H1 (cell line): ENCODE measurements at regions not wholly inside any gene's neighbourhood (a gene's known extent, or its start where the extent isn't known, plus 50 kb on each side); places are given as distances from the start of the nearest gene placed in this dataset.

ENCODE experiments used
- CTCF ChIA-PET: fragments of 300-600 bp; sonication (Branson Sonifier 250); formaldehyde crosslinking; loops from one replicate; lab custom pipeline; 2021; ENCODE audit not compliant: partially characterized antibody; lab: Charles Lee
- POLR2A ChIA-PET: fragments of 300-600 bp; sonication (Branson Sonifier 250); formaldehyde crosslinking; loops from one replicate; lab custom pipeline; 2021; ENCODE audit warnings: inconsistent platforms; ENCODE audit not compliant: partially characterized antibody; lab: Charles Lee
- DNase-seq, 2 experiments: peaks; one replicate each; pipeline versions ENCODE4 v3.0.0 to v3.0.0-alpha.2; 2010 to 2022; ENCODE audit warnings: low spot score in 2 of 2, low read depth in 1 of 2, mixed read lengths in 1 of 2
- FAIRE-seq: peaks from 2 replicates; lab custom pipeline; 2011; peaks lifted over from hg19 to GRCh38; lab: Jason Lieb, UNC
- H2AFZ ChIP-seq: 2 replicates; pipeline ENCODE4 v1.8.1; 2012; ENCODE audit warnings: low read length, inconsistent platforms
- H2AK5ac ChIP-seq: 2 replicates; pipeline ENCODE4 v1.6.1; 2013; ENCODE audit warnings: low read depth, low read length
- H2BK120ac ChIP-seq: replicated peaks from 2 replicates; pipeline ENCODE3; 2013; ENCODE audit warnings: low read depth, low read length, inconsistent platforms
- H2BK12ac ChIP-seq: 2 replicates; pipeline ENCODE4 v1.6.1; 2013; ENCODE audit warnings: low read depth, low read length
- H2BK15ac ChIP-seq: 2 replicates; pipeline ENCODE4 v1.6.1; 2013; ENCODE audit warnings: low read length
- H2BK20ac ChIP-seq: 2 replicates; pipeline ENCODE4 v1.6.1; 2013; ENCODE audit warnings: low read length
- H2BK5ac ChIP-seq: 2 replicates; pipeline ENCODE4 v1.6.1; 2013; ENCODE audit warnings: low read depth, low read length
- H3K14ac ChIP-seq: 2 replicates; pipeline ENCODE4 v1.6.1; 2013; ENCODE audit warnings: inconsistent platforms; ENCODE audit not compliant: insufficient read length
- H3K18ac ChIP-seq: 2 replicates; pipeline ENCODE4 v1.6.1; 2013; ENCODE audit warnings: low read length; ENCODE audit errors: extremely low read depth
- H3K23ac ChIP-seq: 2 replicates; pipeline ENCODE4 v1.6.1; 2013; ENCODE audit warnings: inconsistent platforms; ENCODE audit not compliant: insufficient read length
- H3K23me2 ChIP-seq: 2 replicates; pipeline ENCODE4 v1.6.1; 2013; ENCODE audit warnings: low read depth, low read length
- H3K27ac ChIP-seq: 2 replicates; pipeline ENCODE4 v1.6.1; 2011; ENCODE audit warnings: low read depth, low read length, inconsistent platforms
- H3K27me3 ChIP-seq, 4 experiments: replicated peaks in 1 of 4; 1 replicate in 1 of 4; 2 replicates in 3 of 4; pipeline versions ENCODE4 v1.6.1 to v1.8.1; 2011 to 2013; ENCODE audit warnings: low read length in 3 of 4, mild to moderate bottlenecking in 3 of 4, inconsistent platforms in 2 of 4, mixed read lengths in 2 of 4, moderate library complexity in 1 of 4; ENCODE audit not compliant: control insufficient read depth in 3 of 4, insufficient read depth in 3 of 4; ENCODE audit errors: extremely low read depth in 1 of 4
- H3K36me3 ChIP-seq, 4 experiments: 2 replicates each; pipeline versions ENCODE4 v1.6.1 to v1.8.1; 2011 to 2013; ENCODE audit warnings: mild to moderate bottlenecking in 4 of 4, low read length in 3 of 4, moderate library complexity in 2 of 4, control low read depth in 1 of 4, inconsistent platforms in 1 of 4; ENCODE audit not compliant: insufficient read depth in 4 of 4, control insufficient read depth in 2 of 4
- H3K4ac ChIP-seq: replicated peaks from 2 replicates; pipeline ENCODE3; 2013; ENCODE audit warnings: low read length, low read depth, mixed read lengths, inconsistent platforms; ENCODE audit not compliant: insufficient read length
- H3K4me1 ChIP-seq, 4 experiments: replicated peaks in 1 of 4; 1 replicate in 1 of 4; 2 replicates in 3 of 4; pipeline versions ENCODE4 v1.6.1 to v1.8.1; 2011 to 2013; ENCODE audit warnings: low read length in 3 of 4, inconsistent platforms in 2 of 4, mixed read lengths in 1 of 4; ENCODE audit not compliant: insufficient read depth in 4 of 4, control insufficient read depth in 3 of 4
- H3K4me2 ChIP-seq, 2 experiments: 2 replicates each; pipeline versions ENCODE4 v1.6.1 to v1.8.1; 2011 to 2013; ENCODE audit warnings: low read depth in 2 of 2, low read length in 2 of 2, control low read depth in 1 of 2, inconsistent platforms in 1 of 2, mild to moderate bottlenecking in 1 of 2; ENCODE audit not compliant: insufficient read depth in 1 of 2
- H3K4me3 ChIP-seq, 4 experiments: fragments of 200-600, 300-600 bp in 1 of 4; sonication (generic), shearing (Covaris generic), sonication (Bioruptor Twin) in 1 of 4; 2 replicates each; pipeline versions ENCODE4 v1.5.1 to v1.8.1; 2011 to 2016; ENCODE audit warnings: low read length in 4 of 4, low read depth in 3 of 4, control low read depth in 2 of 4, inconsistent platforms in 2 of 4, mild to moderate bottlenecking in 2 of 4, mixed read lengths in 1 of 4, moderate library complexity in 1 of 4; ENCODE audit not compliant: insufficient read depth in 2 of 4; ENCODE audit errors: extremely low read depth in 1 of 4
- H3K56ac ChIP-seq: replicated peaks from 2 replicates; pipeline ENCODE3; 2013; ENCODE audit warnings: low read depth, mild to moderate bottlenecking, mixed read lengths, low read length, inconsistent platforms; ENCODE audit not compliant: insufficient read length
- H3K79me1 ChIP-seq: 2 replicates; pipeline ENCODE4 v1.6.1; 2013; ENCODE audit warnings: low read depth, low read length, control low read depth
- H3K79me2 ChIP-seq, 2 experiments: 2 replicates each; pipeline versions ENCODE4 v1.6.1 to v1.8.1; 2012 to 2013; ENCODE audit warnings: low read length in 2 of 2, mild to moderate bottlenecking in 2 of 2, inconsistent platforms in 1 of 2; ENCODE audit not compliant: insufficient read depth in 2 of 2, control insufficient read depth in 1 of 2
- H3K9ac ChIP-seq, 4 experiments: replicated peaks in 1 of 4; 1 replicate in 1 of 4; 2 replicates in 3 of 4; pipeline versions ENCODE4 v1.6.1 to v1.8.1; 2011 to 2013; ENCODE audit warnings: low read depth in 3 of 4, low read length in 3 of 4, control low read depth in 2 of 4, mild to moderate bottlenecking in 2 of 4, moderate library complexity in 2 of 4, inconsistent platforms in 1 of 4; ENCODE audit errors: extremely low read depth in 1 of 4
- H3K9me3 ChIP-seq, 2 experiments: 2 replicates each; pipeline versions ENCODE4 v1.6.1 to v1.8.1; 2012 to 2013; ENCODE audit warnings: mild to moderate bottlenecking in 2 of 2, moderate library complexity in 2 of 2, control low read depth in 1 of 2, inconsistent platforms in 1 of 2, low read depth in 1 of 2, low read length in 1 of 2, mixed read lengths in 1 of 2; ENCODE audit not compliant: insufficient read depth in 2 of 2
- H4K20me1 ChIP-seq, 2 experiments: replicated peaks in 1 of 2; 2 replicates each; pipeline versions ENCODE3 to v1.8.1; 2011 to 2013; ENCODE audit warnings: inconsistent platforms in 2 of 2, low read length in 2 of 2, mild to moderate bottlenecking in 1 of 2; ENCODE audit not compliant: insufficient read depth in 2 of 2, control insufficient read depth in 1 of 2
- H4K5ac ChIP-seq: 2 replicates; pipeline ENCODE4 v1.6.1; 2013; ENCODE audit warnings: low read length, low read depth, mixed read lengths, inconsistent platforms; ENCODE audit not compliant: insufficient read length
- H4K8ac ChIP-seq: 2 replicates; pipeline ENCODE4 v1.8.0; 2013; ENCODE audit warnings: mild to moderate bottlenecking, moderate library complexity, low read length, inconsistent platforms; ENCODE audit not compliant: insufficient read depth; ENCODE audit errors: extremely low read depth
- H4K91ac ChIP-seq: replicated peaks from 2 replicates; pipeline ENCODE3; 2013; ENCODE audit warnings: low read length, mixed read lengths, inconsistent platforms; ENCODE audit not compliant: insufficient read length
- CTBP2 ChIP-seq: IDR thresholded peaks from 2 replicates; pipeline ENCODE4 v1.7.0; 2011; ENCODE audit warnings: borderline replicate concordance, mild to moderate bottlenecking, moderate library complexity, mixed read lengths, low read length; ENCODE audit not compliant: insufficient read depth, insufficient read length
- JUND ChIP-seq: IDR thresholded peaks from 2 replicates; pipeline ENCODE4 v1.6.1; 2011; ENCODE audit warnings: mild to moderate bottlenecking, improper control_type of control experiment, low read length
- KDM4A ChIP-seq: IDR thresholded peaks from one replicate; pipeline ENCODE4 v1.7.1; 2012; ENCODE audit warnings: low read depth, mild to moderate bottlenecking, moderate library complexity, low read length, inconsistent platforms; ENCODE audit not compliant: severe bottlenecking
- NANOG ChIP-seq: IDR thresholded peaks from 2 replicates; pipeline ENCODE4 v1.6.1; 2011; ENCODE audit warnings: low read length, low read depth, mild to moderate bottlenecking, inconsistent platforms; ENCODE audit not compliant: insufficient read depth, poor library complexity, severe bottlenecking
- POLR2A ChIP-seq, 2 experiments: IDR thresholded peaks; 1 replicate in 1 of 2; 2 replicates in 1 of 2; pipeline ENCODE4 v1.6.1; 2011; ENCODE audit warnings: low read depth in 2 of 2, low read length in 2 of 2, mild to moderate bottlenecking in 2 of 2; ENCODE audit errors: control extremely low read depth in 1 of 2
- SP1 ChIP-seq: IDR thresholded peaks from 2 replicates; pipeline ENCODE4 v1.6.1; 2011; ENCODE audit warnings: low read depth, low read length
- SRF ChIP-seq: IDR thresholded peaks from 2 replicates; pipeline ENCODE4 v1.6.1; 2011; ENCODE audit warnings: mild to moderate bottlenecking, low read depth, low read length, moderate library complexity
- SUZ12 ChIP-seq: fragments of 200-600 bp; sonication (generic); IDR thresholded peaks from 2 replicates; pipeline ENCODE4 v1.6.1; 2012; ENCODE audit warnings: mild to moderate bottlenecking, inconsistent platforms, low read length, moderate library complexity, mixed read lengths
- TAF1 ChIP-seq: IDR thresholded peaks from 2 replicates; pipeline ENCODE4 v1.6.1; 2011; ENCODE audit warnings: mild to moderate bottlenecking, low read depth, low read length
- TAF7 ChIP-seq: optimal IDR thresholded peaks from 2 replicates; pipeline ENCODE3; 2011; ENCODE audit warnings: low read depth, mild to moderate bottlenecking, inconsistent platforms, low read length, moderate library complexity, borderline replicate concordance
- TEAD4 ChIP-seq: IDR thresholded peaks from 2 replicates; pipeline ENCODE4 v1.6.1; 2012; ENCODE audit warnings: low read depth, low read length, inconsistent platforms, mixed read lengths
- ZNF274 ChIP-seq: IDR thresholded peaks from 2 replicates; pipeline ENCODE4 v1.7.0; 2012; ENCODE audit warnings: low read length, borderline replicate concordance; ENCODE audit errors: extremely low read depth
- WGBS, 2 experiments: shearing (Covaris generic) in 1 of 2; methylation state at CpG; one replicate each; pipeline versions ENCODE4 v1.1.6 to v1.1.7; 2013 to 2015; ENCODE audit warnings: low lambda C conversion rate in 2 of 2, mixed read lengths in 2 of 2, inconsistent platforms in 1 of 2, low coverage in 1 of 2, missing lambda C conversion rate in 1 of 2; ENCODE audit not compliant: insufficient replicate concordance in 2 of 2, insufficient coverage in 1 of 2, insufficient read length in 1 of 2; ENCODE audit errors: extremely low coverage in 1 of 2, missing lambda C conversion rate in 1 of 2; 5-methylcytosine and 5-hydroxymethylcytosine counted together
- TF ChIP-seq, protein P1 (sequence below): IDR thresholded peaks from 2 replicates; pipeline ENCODE4 v1.6.1; 2012; ENCODE audit warnings: inconsistent platforms

- no peaks in the 10 kb centered on the region; the same call in 1 of the 2 replicates for H3K23me2 ChIP-seq
- no peak overlapping the region for H3K14ac ChIP-seq
- H3K4me2 ChIP-seq = no peak overlapping the region
- 87% methylated on average over 1 of the region's 1 CpG; no CpG with 5 or more reads in 1 of the 2 experiments for WGBS, 2 experiments
- H3K27me3 ChIP-seq = no peaks in the 10 kb centered on the region
- POLR2A ChIA-PET = no interaction called here
- no peak overlapping the region for H3K18ac ChIP-seq
- no peaks in the 10 kb centered on the region for H3K79me1 ChIP-seq
- no peak overlapping the region for H3K4me3 ChIP-seq
- H2AK5ac ChIP-seq = no peak overlapping the region
- CTCF ChIA-PET = no interaction called here
- H3K56ac ChIP-seq = no peak overlapping the region
- no peaks in the 10 kb centered on the region for H3K79me2 ChIP-seq
- H2BK120ac ChIP-seq = no peak overlapping the region
- H4K91ac ChIP-seq = no peak overlapping the region
- H3K27ac ChIP-seq = no peak overlapping the region
- H2BK15ac ChIP-seq = no peak overlapping the region
- H4K20me1 ChIP-seq = no peaks in the 10 kb centered on the region
- H3K23ac ChIP-seq = no peak overlapping the region
- H3K4ac ChIP-seq = no peak overlapping the region
- FAIRE-seq = no peak
- H4K5ac ChIP-seq = no peak overlapping the region
- no peak overlapping the region for H2BK5ac ChIP-seq
- no peak overlapping the region for H2AFZ ChIP-seq
- no peaks in the 10 kb centered on the region for H3K36me3 ChIP-seq
- H4K8ac ChIP-seq = no peak overlapping the region
- H3K9me3 ChIP-seq = no peaks in the 10 kb centered on the region
- H3K4me1 ChIP-seq = peaks cover 0 to 4% (median under 1%) of the 10 kb centered on the region in 4 experiments; a peak in 2 of 7 replicates
- no peak overlapping the region for H3K9ac ChIP-seq
- H2BK12ac ChIP-seq = no peak overlapping the region
- no peak overlapping the region for H2BK20ac ChIP-seq
- no peak for DNase-seq
- TF ChIP-seq SUZ12 (no peak), CTBP2 (no peak), KDM4A (no peak), JUND (no peak), NANOG (no peak), TAF1 (no peak), TAF7 (no peak), ZNF274 (no peak), TEAD4 (no peak), SRF (no peak), POLR2A (IDR thresholded peaks at IDR 0.05; ENCODE audit: control extremely low read depth in 1 of 2, low read depth in 2 of 2, low read length in 2 of 2) (no peak), SP1 (no peak)
- TF ChIP-seq, protein P1, sequence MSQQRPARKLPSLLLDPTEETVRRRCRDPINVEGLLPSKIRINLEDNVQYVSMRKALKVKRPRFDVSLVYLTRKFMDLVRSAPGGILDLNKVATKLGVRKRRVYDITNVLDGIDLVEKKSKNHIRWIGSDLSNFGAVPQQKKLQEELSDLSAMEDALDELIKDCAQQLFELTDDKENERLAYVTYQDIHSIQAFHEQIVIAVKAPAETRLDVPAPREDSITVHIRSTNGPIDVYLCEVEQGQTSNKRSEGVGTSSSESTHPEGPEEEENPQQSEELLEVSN = no peak
Measured at GRCh38 chr6:113009682-113010081, 662.6 kb downstream of the RFPL4B start.
